ENCODE measurements at regions not wholly inside any gene's neighbourhood (a gene's known extent, or its start where the extent isn't known, plus 50 kb on each side); places are given as distances from the start of the nearest gene placed in this dataset.

DNA sequence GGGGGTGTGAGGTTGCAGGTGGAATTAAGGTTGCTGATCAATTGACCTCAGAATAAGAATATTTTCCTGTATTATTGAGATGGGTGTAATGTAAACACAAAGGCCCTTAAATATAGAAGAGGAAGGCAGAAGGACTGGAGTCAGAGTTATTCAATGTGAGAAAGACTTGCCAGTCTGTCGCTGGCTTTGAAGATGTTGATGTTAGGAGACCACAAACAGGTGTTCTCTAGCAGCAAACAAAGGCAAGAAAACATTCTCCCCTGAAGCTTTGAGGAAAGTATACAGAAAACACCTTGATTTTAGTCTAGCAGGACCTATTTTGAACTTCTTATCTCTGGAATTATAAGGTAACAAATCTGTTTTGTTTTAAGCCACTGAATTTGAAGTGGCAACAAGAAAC, 138.9 kb upstream of the PTPRK start:
- H3K27ac ChIP-seq (ENCODE audit: low read depth, low read length) = no peak overlapping the region
- no peak overlapping the region for H2AFZ ChIP-seq (ENCODE audit: low read depth, low read length, severe bottlenecking)
- no peaks in the 10 kb centered on the region; the same call in 1 of the 2 replicates for H3K9me2 ChIP-seq (replicated peaks; ENCODE audit: insufficient read depth, low read length)
- no peaks in the 10 kb centered on the region for H4K20me1 ChIP-seq (ENCODE audit: low read depth, low read length)
- no peaks in the 10 kb centered on the region for H3K79me2 ChIP-seq (ENCODE audit: insufficient read depth, low read length)
- TF ChIP-seq EZH2phosphoT487 (conservative IDR thresholded peaks at IDR 0.05; ENCODE audit: low read length) = no peak
- TF ChIP-seq, protein P1, sequence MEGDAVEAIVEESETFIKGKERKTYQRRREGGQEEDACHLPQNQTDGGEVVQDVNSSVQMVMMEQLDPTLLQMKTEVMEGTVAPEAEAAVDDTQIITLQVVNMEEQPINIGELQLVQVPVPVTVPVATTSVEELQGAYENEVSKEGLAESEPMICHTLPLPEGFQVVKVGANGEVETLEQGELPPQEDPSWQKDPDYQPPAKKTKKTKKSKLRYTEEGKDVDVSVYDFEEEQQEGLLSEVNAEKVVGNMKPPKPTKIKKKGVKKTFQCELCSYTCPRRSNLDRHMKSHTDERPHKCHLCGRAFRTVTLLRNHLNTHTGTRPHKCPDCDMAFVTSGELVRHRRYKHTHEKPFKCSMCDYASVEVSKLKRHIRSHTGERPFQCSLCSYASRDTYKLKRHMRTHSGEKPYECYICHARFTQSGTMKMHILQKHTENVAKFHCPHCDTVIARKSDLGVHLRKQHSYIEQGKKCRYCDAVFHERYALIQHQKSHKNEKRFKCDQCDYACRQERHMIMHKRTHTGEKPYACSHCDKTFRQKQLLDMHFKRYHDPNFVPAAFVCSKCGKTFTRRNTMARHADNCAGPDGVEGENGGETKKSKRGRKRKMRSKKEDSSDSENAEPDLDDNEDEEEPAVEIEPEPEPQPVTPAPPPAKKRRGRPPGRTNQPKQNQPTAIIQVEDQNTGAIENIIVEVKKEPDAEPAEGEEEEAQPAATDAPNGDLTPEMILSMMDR (IDR thresholded peaks at IDR 0.05; ENCODE audit: insufficient read depth, low read length, poor library complexity, severe bottlenecking) = no peak
- H3K4me2 ChIP-seq (ENCODE audit: low read depth, low read length, poor library complexity, severe bottlenecking) = no peak overlapping the region
- no peaks in the 10 kb centered on the region for H3K27me3 ChIP-seq (ENCODE audit: low read length)
- H3F3A ChIP-seq (ENCODE audit: insufficient read depth) = no peaks in the 10 kb centered on the region
- H3K9ac ChIP-seq (ENCODE audit: low read length) = no peak overlapping the region
- H3K9me3 ChIP-seq (ENCODE audit: insufficient read depth, low read length) = no peaks in the 10 kb centered on the region
- no peaks in the 10 kb centered on the region for H3K36me3 ChIP-seq (ENCODE audit: low read length)
- no peak overlapping the region for H3K4me3 ChIP-seq (ENCODE audit: insufficient read depth, low read length, poor library complexity, severe bottlenecking)

DNA sequence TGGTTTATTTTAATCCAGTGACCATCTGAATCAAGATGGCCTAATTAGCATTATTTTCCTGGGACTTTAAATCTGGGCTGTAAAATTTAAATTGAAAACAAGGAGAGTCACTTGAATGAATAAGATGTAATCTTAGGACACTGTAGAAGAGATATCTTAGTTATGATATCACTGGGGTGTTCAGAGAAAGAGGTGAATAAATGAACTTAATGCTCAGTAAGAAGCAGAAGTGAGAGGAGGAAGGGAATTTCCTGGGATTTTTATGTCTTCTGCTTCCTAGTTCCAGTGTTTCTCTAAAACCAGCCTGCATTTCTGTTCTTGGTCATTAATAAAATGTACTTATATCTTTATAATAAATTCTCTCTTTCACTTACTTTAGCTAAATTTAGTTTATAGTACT, 136.8 kb upstream of the PTPRK start:
- Histone ChIP-seq H3K4me3 (ENCODE audit: insufficient read depth, low read length, poor library complexity, severe bottlenecking) (no peak overlapping the region), H4K20me1 (ENCODE audit: low read depth, low read length) (no peaks in the 10 kb centered on the region), H3F3A (ENCODE audit: insufficient read depth) (no peaks in the 10 kb centered on the region), H3K4me2 (ENCODE audit: low read depth, low read length, poor library complexity, severe bottlenecking) (no peak overlapping the region), H3K9ac (ENCODE audit: low read length) (no peak overlapping the region), H3K9me3 (ENCODE audit: insufficient read depth, low read length) (no peaks in the 10 kb centered on the region), H3K27me3 (ENCODE audit: low read length) (no peaks in the 10 kb centered on the region), H3K79me2 (ENCODE audit: insufficient read depth, low read length) (no peaks in the 10 kb centered on the region), H3K9me2 (replicated peaks; ENCODE audit: insufficient read depth, low read length) (no peaks in the 10 kb centered on the region), H3K36me3 (ENCODE audit: low read length) (no peaks in the 10 kb centered on the region), H3K27ac (ENCODE audit: low read depth, low read length) (no peak overlapping the region), H2AFZ (ENCODE audit: low read depth, low read length, severe bottlenecking) (no peak overlapping the region)
- TF ChIP-seq, protein P1 (IDR thresholded peaks at IDR 0.05; ENCODE audit: insufficient read depth, low read length, poor library complexity, severe bottlenecking) = no peak
- no peak for TF ChIP-seq EZH2phosphoT487 (conservative IDR thresholded peaks at IDR 0.05; ENCODE audit: low read length)

DNA sequence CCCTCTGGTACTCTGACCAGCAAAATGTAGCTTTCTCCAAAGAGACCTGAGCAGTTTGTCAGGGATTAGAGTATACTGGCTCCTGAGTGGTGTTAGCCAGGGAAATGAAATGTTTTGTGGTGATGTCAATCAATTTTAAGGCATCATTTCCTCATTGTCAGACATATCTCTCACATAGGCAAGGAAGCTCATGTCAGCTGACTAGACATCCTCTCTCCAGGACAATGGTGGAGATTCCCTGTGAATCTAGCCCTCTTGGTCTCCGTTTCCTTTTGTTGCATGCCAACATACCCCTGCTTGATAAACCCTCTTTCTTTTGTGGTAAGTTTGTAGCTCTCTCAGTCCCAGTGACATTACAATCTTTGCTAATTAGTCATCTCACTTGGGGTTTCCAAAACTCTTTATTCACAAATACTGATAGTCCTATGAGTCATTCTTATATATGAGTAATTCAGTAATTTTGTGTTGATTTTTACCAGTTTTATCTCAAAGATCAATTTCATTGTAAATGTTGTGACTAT, 135.6 kb upstream of the PTPRK start:
- no peak overlapping the region for H3K9ac ChIP-seq (ENCODE audit: low read length)
- H3K9me3 ChIP-seq (ENCODE audit: insufficient read depth, low read length) = no peaks in the 10 kb centered on the region
- H3K27ac ChIP-seq (ENCODE audit: low read depth, low read length) = no peak overlapping the region
- no peaks in the 10 kb centered on the region for H4K20me1 ChIP-seq (ENCODE audit: low read depth, low read length)
- no peaks in the 10 kb centered on the region for H3F3A ChIP-seq (ENCODE audit: insufficient read depth)
- no peak overlapping the region for H2AFZ ChIP-seq (ENCODE audit: low read depth, low read length, severe bottlenecking)
- no peaks in the 10 kb centered on the region for H3K9me2 ChIP-seq (replicated peaks; ENCODE audit: insufficient read depth, low read length)
- no peaks in the 10 kb centered on the region for H3K79me2 ChIP-seq (ENCODE audit: insufficient read depth, low read length)
- no peak overlapping the region for H3K4me3 ChIP-seq (ENCODE audit: insufficient read depth, low read length, poor library complexity, severe bottlenecking)
- H3K36me3 ChIP-seq (ENCODE audit: low read length) = no peaks in the 10 kb centered on the region
- no peak for TF ChIP-seq EZH2phosphoT487 (conservative IDR thresholded peaks at IDR 0.05; ENCODE audit: low read length)
- TF ChIP-seq, protein P1 (IDR thresholded peaks at IDR 0.05; ENCODE audit: insufficient read depth, low read length, poor library complexity, severe bottlenecking) = no peak
- no peaks in the 10 kb centered on the region for H3K27me3 ChIP-seq (ENCODE audit: low read length)
- H3K4me2 ChIP-seq (ENCODE audit: low read depth, low read length, poor library complexity, severe bottlenecking) = no peak overlapping the region
